Vagina (tissue), 2 donors: ENCODE measurements at regions not wholly inside any gene's neighbourhood (a gene's known extent, or its start where the extent isn't known, plus 50 kb on each side); places are given as distances from the start of the nearest gene placed in this dataset.

Experiments
- POLR2A ChIP-seq, 2 donors: fragments of 450-650 bp; IDR thresholded peaks; one replicate each; pipeline ENCODE4 v1.6.1; 2017; ENCODE audit warnings: antibody characterized with exemption in 2 of 2, mild to moderate bottlenecking in 2 of 2, moderate library complexity in 2 of 2
- POLR2AphosphoS5 ChIP-seq, 2 donors: sonication (generic); formaldehyde crosslinking; IDR thresholded peaks; one replicate each; pipeline ENCODE4 v1.9.0; 2017; ENCODE audit warnings: antibody characterized with exemption in 2 of 2, mild to moderate bottlenecking in 2 of 2, low read depth in 1 of 2; ENCODE audit not compliant: insufficient read depth in 1 of 2
- TF ChIP-seq, protein P1 (sequence below), 3 experiments: fragments of 450-650 bp in 2 of 3; fragments of 200-600 bp in 1 of 3; sonication (generic) in 1 of 3; IDR thresholded peaks; one replicate each; pipeline ENCODE4 v1.5.1; 2017 to 2019; ENCODE audit warnings: antibody characterized with exemption in 3 of 3, mild to moderate bottlenecking in 2 of 3, moderate library complexity in 2 of 3

DNA sequence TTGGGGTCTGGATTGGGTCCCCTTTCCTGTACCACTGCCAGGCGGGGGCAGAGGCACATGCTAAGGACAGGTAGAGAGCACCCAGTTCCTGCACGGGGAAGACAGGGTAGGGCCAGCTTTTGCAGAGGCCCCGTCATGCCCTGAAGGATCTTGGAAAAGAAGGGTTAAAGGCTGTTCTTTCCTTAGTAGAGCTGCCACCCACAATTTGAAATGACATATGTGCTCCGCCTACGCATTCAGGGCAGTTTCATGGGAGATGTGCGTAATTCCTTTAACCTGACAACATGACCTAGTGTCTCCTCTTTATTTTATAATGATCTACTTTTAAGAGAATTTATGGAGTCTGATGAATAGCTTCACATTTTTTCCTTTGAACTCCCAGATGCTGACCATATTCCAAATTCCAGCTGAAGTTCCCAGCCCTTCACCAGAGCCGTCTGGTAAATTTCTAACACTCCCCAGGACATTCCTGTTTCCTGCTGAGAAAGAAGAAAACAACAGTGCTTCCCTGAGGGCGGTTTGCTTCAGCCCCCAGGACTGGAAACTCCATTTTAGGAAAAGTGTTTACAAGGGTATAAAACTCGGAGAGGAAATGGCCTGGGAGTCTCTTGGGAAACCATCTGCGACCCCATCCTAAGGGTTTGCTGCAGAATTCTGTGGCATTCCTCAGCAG is 58.9 kb upstream of the PLEKHG3 start:
- TF ChIP-seq POLR2AphosphoS5 (IDR thresholded peaks at IDR 0.05; ENCODE audit: insufficient read depth in 1 of 2, low read depth in 1 of 2) (peak; percentile 28 to 54), POLR2A (IDR thresholded peaks at IDR 0.05) (no peak)
- TF ChIP-seq, protein P1, sequence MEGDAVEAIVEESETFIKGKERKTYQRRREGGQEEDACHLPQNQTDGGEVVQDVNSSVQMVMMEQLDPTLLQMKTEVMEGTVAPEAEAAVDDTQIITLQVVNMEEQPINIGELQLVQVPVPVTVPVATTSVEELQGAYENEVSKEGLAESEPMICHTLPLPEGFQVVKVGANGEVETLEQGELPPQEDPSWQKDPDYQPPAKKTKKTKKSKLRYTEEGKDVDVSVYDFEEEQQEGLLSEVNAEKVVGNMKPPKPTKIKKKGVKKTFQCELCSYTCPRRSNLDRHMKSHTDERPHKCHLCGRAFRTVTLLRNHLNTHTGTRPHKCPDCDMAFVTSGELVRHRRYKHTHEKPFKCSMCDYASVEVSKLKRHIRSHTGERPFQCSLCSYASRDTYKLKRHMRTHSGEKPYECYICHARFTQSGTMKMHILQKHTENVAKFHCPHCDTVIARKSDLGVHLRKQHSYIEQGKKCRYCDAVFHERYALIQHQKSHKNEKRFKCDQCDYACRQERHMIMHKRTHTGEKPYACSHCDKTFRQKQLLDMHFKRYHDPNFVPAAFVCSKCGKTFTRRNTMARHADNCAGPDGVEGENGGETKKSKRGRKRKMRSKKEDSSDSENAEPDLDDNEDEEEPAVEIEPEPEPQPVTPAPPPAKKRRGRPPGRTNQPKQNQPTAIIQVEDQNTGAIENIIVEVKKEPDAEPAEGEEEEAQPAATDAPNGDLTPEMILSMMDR (IDR thresholded peaks at IDR 0.05): no peak
